ENCODE measurements at regions not wholly inside any gene's neighbourhood (a gene's known extent, or its start where the extent isn't known, plus 50 kb on each side); places are given as distances from the start of the nearest gene placed in this dataset.

GRCh38 chr1:199411506-199411905 is 616.0 kb upstream of the NR5A2 start:
- Mint-ChIP-seq H3K4me3 (no peak overlapping the region), H3K36me3 (ENCODE audit: low read depth) (no peaks in the 10 kb centered on the region), H3K27ac (no peak overlapping the region), H3K4me1 (peaks cover 7% of the 10 kb centered on the region), H3K27me3 (ENCODE audit: insufficient read depth) (no peaks in the 10 kb centered on the region), H3K9me3 (peaks cover 18% of the 10 kb centered on the region)
- no peaks in the 10 kb centered on the region for H3K36me3 ChIP-seq (ENCODE audit: control insufficient read depth, insufficient read depth, low read length)
- no peak overlapping the region for H3K9ac ChIP-seq (ENCODE audit: extremely low read depth, low read length, poor library complexity, severe bottlenecking)
- H3K27me3 ChIP-seq (ENCODE audit: control insufficient read depth, insufficient read depth, low read length, poor library complexity, severe bottlenecking), result no peaks in the 10 kb centered on the region
- H3K4me3 ChIP-seq (ENCODE audit: low read length), result no peak overlapping the region
- TF ChIP-seq, protein P1, sequence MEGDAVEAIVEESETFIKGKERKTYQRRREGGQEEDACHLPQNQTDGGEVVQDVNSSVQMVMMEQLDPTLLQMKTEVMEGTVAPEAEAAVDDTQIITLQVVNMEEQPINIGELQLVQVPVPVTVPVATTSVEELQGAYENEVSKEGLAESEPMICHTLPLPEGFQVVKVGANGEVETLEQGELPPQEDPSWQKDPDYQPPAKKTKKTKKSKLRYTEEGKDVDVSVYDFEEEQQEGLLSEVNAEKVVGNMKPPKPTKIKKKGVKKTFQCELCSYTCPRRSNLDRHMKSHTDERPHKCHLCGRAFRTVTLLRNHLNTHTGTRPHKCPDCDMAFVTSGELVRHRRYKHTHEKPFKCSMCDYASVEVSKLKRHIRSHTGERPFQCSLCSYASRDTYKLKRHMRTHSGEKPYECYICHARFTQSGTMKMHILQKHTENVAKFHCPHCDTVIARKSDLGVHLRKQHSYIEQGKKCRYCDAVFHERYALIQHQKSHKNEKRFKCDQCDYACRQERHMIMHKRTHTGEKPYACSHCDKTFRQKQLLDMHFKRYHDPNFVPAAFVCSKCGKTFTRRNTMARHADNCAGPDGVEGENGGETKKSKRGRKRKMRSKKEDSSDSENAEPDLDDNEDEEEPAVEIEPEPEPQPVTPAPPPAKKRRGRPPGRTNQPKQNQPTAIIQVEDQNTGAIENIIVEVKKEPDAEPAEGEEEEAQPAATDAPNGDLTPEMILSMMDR (conservative IDR thresholded peaks at IDR 0.05), result no peak
- no peak overlapping the region for H3K27ac ChIP-seq (ENCODE audit: low read depth, low read length)
- H3K9me3 ChIP-seq (ENCODE audit: control insufficient read depth, low read length), result peaks cover 5% of the 10 kb centered on the region
- DNase-seq, result no peak
- no peaks in the 10 kb centered on the region for H3K4me1 ChIP-seq (ENCODE audit: control insufficient read depth, insufficient read depth, low read length)

DNA sequence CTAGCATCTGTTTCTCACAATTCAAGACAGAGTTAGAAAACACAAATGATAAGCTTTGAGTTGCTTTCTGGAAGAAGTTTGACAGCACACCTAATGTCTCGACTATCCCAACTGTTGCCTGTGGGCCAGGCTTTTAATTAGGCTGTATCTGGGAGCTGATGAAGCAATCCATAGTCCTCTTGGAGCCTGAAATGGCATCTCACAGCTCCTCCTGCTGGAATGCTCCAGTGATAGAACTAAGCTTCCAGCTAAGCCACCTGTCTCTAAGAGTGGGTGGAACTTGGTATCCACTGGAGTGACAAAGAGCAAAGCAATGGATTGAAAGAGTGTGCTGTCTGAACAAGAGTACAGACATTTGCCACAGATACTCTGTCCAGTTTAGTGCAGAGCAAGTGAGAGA is 605.3 kb upstream of the NR5A2 start:
- 81% methylated on average over 1 of the region's 1 CpG; no CpG with 5 or more reads in 1 of the 2 experiments for WGBS, 2 experiments (ENCODE audit: insufficient coverage in 1 of 2, insufficient read length in 1 of 2)

GRCh38 chr1:199447906-199448305 is 579.6 kb upstream of the NR5A2 start:
- Mint-ChIP-seq H3K36me3 (ENCODE audit: low read depth) (no peaks in the 10 kb centered on the region), H3K9me3 (no peaks in the 10 kb centered on the region), H3K4me1 (no peaks in the 10 kb centered on the region), H3K4me3 (no peak overlapping the region), H3K27ac (no peak overlapping the region), H3K27me3 (ENCODE audit: insufficient read depth) (no peaks in the 10 kb centered on the region)
- no peak overlapping the region for H3K4me3 ChIP-seq (ENCODE audit: low read length)
- H3K4me1 ChIP-seq (ENCODE audit: control insufficient read depth, insufficient read depth, low read length), result no peaks in the 10 kb centered on the region
- H3K27ac ChIP-seq (ENCODE audit: low read depth, low read length), result no peak overlapping the region
- H3K9ac ChIP-seq (ENCODE audit: extremely low read depth, low read length, poor library complexity, severe bottlenecking), result no peak overlapping the region
- TF ChIP-seq, protein P1 (conservative IDR thresholded peaks at IDR 0.05), result no peak
- no peak for DNase-seq
- H3K27me3 ChIP-seq (ENCODE audit: control insufficient read depth, insufficient read depth, low read length, poor library complexity, severe bottlenecking), result no peaks in the 10 kb centered on the region
- no peaks in the 10 kb centered on the region for H3K9me3 ChIP-seq (ENCODE audit: control insufficient read depth, low read length)
- no peaks in the 10 kb centered on the region for H3K36me3 ChIP-seq (ENCODE audit: control insufficient read depth, insufficient read depth, low read length)
- WGBS, 2 experiments (ENCODE audit: insufficient coverage in 1 of 2, insufficient read length in 1 of 2), result 89 to 100% methylated on average over 2 to 4 of the region's 4 CpGs

More for the DNA sequence above, 605.3 kb upstream of the NR5A2 start:
- Histone ChIP-seq H3K27ac (ENCODE audit: low read depth, low read length) (no peak overlapping the region), H3K9me3 (ENCODE audit: control insufficient read depth, low read length) (peaks cover 9% of the 10 kb centered on the region), H3K4me1 (ENCODE audit: control insufficient read depth, insufficient read depth, low read length) (no peaks in the 10 kb centered on the region), H3K27me3 (ENCODE audit: control insufficient read depth, insufficient read depth, low read length, poor library complexity, severe bottlenecking) (no peaks in the 10 kb centered on the region), H3K4me3 (ENCODE audit: low read length) (no peak overlapping the region), H3K36me3 (ENCODE audit: control insufficient read depth, insufficient read depth, low read length) (no peaks in the 10 kb centered on the region), H3K9ac (ENCODE audit: extremely low read depth, low read length, poor library complexity, severe bottlenecking) (no peak overlapping the region)
- Mint-ChIP-seq H3K27ac (peak overlapping the region; percentile 9), H3K9me3 (peaks cover 14% of the 10 kb centered on the region), H3K36me3 (ENCODE audit: low read depth) (no peaks in the 10 kb centered on the region), H3K4me3 (no peak overlapping the region), H3K4me1 (no peaks in the 10 kb centered on the region), H3K27me3 (ENCODE audit: insufficient read depth) (no peaks in the 10 kb centered on the region)
- TF ChIP-seq, protein P1 (conservative IDR thresholded peaks at IDR 0.05), result peak; percentile 77
- DNase-seq, result peak; percentile 82

All from endodermal cell (in vitro differentiated cells).